GM18868 (cell line): ENCODE measurements at regions not wholly inside any gene's neighbourhood (a gene's known extent, or its start where the extent isn't known, plus 50 kb on each side); places are given as distances from the start of the nearest gene placed in this dataset.

Experiments
- ATAC-seq: cut with Tn5 transposase; IDR thresholded peaks from one replicate; pipeline ENCODE4 v1.9.1; 2021; ENCODE audit warnings: mild to moderate bottlenecking, moderate library complexity; ENCODE audit not compliant: unreplicated experiment

DNA sequence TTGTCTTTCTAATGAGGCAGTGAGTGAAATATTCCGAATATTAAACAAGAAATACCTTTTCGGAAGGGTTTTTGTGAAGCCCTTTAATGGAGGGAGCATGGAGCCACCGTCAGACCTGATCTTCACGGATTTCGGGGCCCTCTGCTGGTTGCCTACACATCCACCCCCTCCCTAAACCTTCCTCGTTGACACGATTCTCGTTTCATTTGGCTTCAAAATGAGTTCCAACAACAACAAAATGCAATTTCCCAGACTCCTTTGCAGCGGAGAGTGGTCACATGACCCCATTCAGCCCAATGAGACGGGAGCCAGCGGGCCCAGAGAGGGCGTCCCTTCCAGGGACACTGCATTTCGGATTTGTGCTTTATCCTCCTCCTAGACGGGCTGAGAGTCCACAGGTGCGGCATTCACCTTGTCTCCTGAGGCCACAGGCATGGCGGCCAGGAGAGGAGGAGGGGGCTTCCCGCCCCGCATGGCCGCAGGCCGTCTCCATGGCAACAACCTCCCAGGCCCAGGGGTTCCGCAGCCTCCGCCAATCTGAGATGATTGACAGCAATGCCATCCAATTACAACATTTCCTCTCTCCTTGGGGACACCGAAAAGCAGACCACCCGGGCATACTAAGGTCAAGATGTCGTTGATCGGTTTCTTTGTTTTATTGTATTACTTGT lies 259.8 kb downstream of the C16orf95 start:
- no peak for ATAC-seq

- no peak for ATAC-seq
Observed at GRCh38 chr16:87057951-87058560, 259.1 kb downstream of the C16orf95 start.

- no peak for ATAC-seq
Observed at GRCh38 chr16:87058728-87059250, 258.4 kb downstream of the C16orf95 start.

DNA sequence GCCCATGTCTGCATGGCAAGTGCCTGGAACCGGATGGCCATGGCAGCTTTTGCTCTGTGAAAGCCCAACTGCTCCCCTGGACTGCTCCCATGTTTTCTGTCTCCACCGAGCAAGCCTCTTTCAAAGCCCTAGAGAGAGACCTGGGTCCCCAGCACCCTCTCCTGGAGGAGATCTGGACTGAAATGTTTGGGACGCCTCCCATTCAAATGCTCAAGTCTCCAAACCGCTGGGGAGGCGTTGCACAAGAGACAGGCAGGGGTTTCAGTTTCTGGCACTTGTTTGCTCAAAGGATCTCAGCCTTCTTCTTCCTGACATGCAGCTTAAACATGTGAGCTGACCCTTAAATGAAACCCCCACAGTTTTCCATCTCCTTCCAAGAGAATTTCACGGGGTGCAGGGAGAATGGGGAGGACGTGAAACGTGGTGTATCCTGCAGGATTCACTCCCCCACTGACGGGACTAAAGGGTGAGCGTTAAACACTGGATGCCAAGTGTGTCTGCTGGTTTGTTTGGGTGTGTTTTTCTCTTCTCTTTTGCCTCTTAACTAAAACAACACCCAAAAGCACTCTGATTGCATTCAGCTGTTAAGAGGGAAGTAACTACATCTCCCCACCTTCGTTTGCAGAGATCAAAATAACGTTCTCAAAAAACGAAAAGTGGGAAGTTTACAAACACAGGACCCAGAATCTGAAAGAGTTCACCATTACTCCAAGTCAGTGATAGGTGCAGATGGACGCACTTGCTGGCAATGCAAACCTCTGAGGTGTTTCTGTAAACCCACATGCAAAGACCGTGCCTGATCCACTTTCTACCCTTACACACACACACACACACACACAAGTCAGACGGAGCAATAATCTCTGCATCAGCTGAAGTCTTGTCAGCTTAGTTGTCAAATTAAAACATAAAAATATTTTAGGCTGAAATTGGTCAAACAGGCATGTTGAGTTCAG lies 256.9 kb downstream of the C16orf95 start:
- no peak for ATAC-seq

GRCh38 chr16:87061243-87061920 lies 255.8 kb downstream of the C16orf95 start:
- ATAC-seq, result no peak

- ATAC-seq, result no peak
Observed at GRCh38 chr16:87062569-87063442, 254.4 kb downstream of the C16orf95 start.

DNA sequence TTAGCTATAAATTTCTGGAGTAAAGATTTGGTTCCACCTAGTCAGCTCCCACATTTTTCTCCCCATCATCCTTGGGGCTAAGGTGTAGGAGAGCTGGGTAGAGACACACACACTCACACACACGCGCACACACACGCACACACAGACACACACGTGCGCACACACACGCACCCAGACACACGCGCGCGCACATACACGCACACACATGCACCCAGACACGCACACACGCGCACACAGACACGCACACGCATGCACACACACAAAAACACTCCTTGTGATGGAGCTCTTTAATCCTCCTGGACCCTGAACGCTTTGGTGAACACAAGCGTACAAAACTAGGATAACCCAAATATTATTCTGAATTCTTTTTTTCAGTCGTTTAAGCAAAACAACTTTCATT lies 253.6 kb downstream of the C16orf95 start:
- no peak for ATAC-seq

- ATAC-seq, result no peak
Observed at GRCh38 chr16:87064731-87065445, 252.3 kb downstream of the C16orf95 start.

DNA sequence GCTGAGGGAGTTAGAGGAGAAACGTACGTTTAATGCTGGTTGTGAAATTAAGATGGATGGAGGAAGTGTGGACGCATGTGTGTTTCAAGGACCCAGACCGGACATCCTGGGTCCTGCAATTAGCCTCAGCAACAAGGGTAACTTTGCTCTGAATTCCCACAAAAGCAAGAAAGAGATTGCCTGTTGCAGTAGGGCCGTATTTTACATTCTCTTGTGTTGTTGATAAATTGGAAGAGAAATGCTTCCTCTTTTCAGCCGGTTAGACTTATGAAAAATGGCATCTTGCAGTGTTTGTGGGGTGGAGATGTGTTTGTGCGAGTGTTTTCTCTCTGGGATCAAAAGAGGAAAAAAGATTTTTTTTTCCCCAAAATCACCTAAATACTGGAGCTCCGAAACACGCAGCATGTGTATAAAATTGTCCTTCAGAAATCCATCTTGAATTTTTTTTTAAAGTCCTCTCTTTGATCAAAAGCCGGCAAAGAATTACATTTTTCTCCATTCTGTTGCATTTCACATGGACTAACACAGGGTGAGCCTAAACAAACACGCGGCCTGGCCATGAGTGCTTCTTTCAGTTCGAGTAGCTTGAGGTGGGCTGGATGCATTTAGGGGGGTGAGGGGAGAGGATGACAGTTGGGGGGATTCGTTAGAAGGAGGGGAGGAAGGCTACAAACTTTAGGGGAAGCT lies 251.6 kb downstream of the C16orf95 start:
- no peak for ATAC-seq

GRCh38 chr16:87066133-87067002 lies 250.8 kb downstream of the C16orf95 start:
- ATAC-seq, result no peak

DNA sequence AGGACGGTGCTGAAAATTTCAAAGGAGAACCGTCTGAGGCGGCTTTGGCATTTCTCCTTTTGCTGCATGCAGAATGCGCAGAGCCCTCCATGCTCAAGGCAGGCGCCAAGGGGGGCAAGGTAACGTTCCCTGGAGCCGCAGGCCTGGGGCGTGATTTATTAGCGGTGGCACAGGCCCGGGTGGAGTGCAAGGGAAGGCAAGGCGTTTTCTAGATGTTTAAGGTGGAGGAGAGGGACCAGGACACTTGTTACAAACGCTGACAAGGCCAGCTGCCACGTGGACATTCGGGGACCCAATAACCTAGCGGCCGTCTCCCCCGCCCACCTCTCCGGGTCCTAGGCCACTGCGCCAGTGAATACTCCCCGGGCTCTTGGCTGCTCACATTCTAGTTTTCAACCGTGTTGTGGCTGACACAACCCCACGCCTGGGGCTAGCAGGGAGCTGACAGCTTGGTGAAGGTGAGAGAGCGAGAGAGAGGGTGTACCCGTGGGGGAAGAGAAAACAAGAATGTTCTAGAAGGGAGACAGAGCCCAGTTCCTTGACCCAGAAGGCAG lies 250.1 kb downstream of the C16orf95 start:
- no peak for ATAC-seq

GRCh38 chr16:87067836-87068761 lies 249.1 kb downstream of the C16orf95 start:
- no peak for ATAC-seq

GRCh38 chr16:87068762-87069150 lies 248.4 kb downstream of the C16orf95 start:
- ATAC-seq, result no peak

GRCh38 chr16:87070657-87071056 lies 246.5 kb downstream of the C16orf95 start:
- no peak for ATAC-seq

- ATAC-seq, result no peak
Observed at GRCh38 chr16:87072101-87072500, 245.1 kb downstream of the C16orf95 start.

- ATAC-seq, result no peak
Observed at GRCh38 chr16:87074641-87075318, 242.4 kb downstream of the C16orf95 start.
